Fibroblast of lung (primary cell): ENCODE measurements at regions not wholly inside any gene's neighbourhood (a gene's known extent, or its start where the extent isn't known, plus 50 kb on each side); places are given as distances from the start of the nearest gene placed in this dataset.

Experiments
- CTCF ChIP-seq, 2 donors: IDR thresholded peaks in 1 of 2; conservative IDR thresholded peaks in 1 of 2; 1 replicate in 1 of 2; 2 replicates in 1 of 2; pipeline ENCODE4 v1.5.1; 2011 to 2012; ENCODE audit warnings: low read length in 2 of 2, control low read depth in 1 of 2, inconsistent platforms in 1 of 2, low read depth in 1 of 2, mild to moderate bottlenecking in 1 of 2
- EZH2 ChIP-seq: IDR thresholded peaks from 2 replicates; pipeline ENCODE4 v1.5.1; 2012; ENCODE audit warnings: low read length, control low read depth, mild to moderate bottlenecking; ENCODE audit errors: missing control alignments

- TF ChIP-seq CTCF (conservative IDR thresholded peaks at IDR 0.05 in 1 of 2, IDR thresholded peaks at IDR 0.05 in 1 of 2; ENCODE audit: low read depth in 1 of 2, low read length in 2 of 2) (no peak), EZH2 (no peak)
These were observed 1555.5 kb downstream of the UQCRFS1 start for GRCh38 chr19:27657271-27658051.
